Gastroesophageal sphincter (tissue), 3 donors: ENCODE measurements at regions not wholly inside any gene's neighbourhood (a gene's known extent, or its start where the extent isn't known, plus 50 kb on each side); places are given as distances from the start of the nearest gene placed in this dataset.

Source experiments
- CTCF ChIP-seq, 4 experiments: fragments of 200-600 bp in 2 of 4; fragments of 450-650 bp in 2 of 4; sonication (generic) in 1 of 4; IDR thresholded peaks; one replicate each; pipeline ENCODE4 v1.5.1; 2017 to 2019; ENCODE audit warnings: antibody characterized with exemption in 4 of 4, mild to moderate bottlenecking in 2 of 4, moderate library complexity in 2 of 4
- POLR2A ChIP-seq, 2 donors: fragments of 450-650 bp; IDR thresholded peaks; one replicate each; pipeline ENCODE4 v1.6.1; 2017; ENCODE audit warnings: antibody characterized with exemption in 2 of 2, mild to moderate bottlenecking in 2 of 2, moderate library complexity in 1 of 2

- TF ChIP-seq POLR2A (IDR thresholded peaks at IDR 0.05), result no peak
- TF ChIP-seq CTCF (IDR thresholded peaks at IDR 0.05), result no peak
These were observed 561.9 kb upstream of the ID2 start for GRCh38 chr2:8119782-8120505.
